NT2/D1 (cell line): ENCODE measurements at regions not wholly inside any gene's neighbourhood (a gene's known extent, or its start where the extent isn't known, plus 50 kb on each side); places are given as distances from the start of the nearest gene placed in this dataset.

ENCODE experiments used
- YY1 ChIP-seq: IDR thresholded peaks from 2 replicates; pipeline ENCODE4 v1.6.1; 2011; ENCODE audit not compliant: insufficient read length, insufficient read depth
- ZNF274 ChIP-seq: IDR thresholded peaks from 2 replicates; pipeline ENCODE4 v1.6.1; 2011; ENCODE audit warnings: mild to moderate bottlenecking, low read depth, low read length

GRCh38 chr16:51888016-51888415 is 658.9 kb downstream of the TOX3 start:
- TF ChIP-seq ZNF274 (no peak), YY1 (no peak)
